AG10803 (cell line): ENCODE measurements at regions not wholly inside any gene's neighbourhood (a gene's known extent, or its start where the extent isn't known, plus 50 kb on each side); places are given as distances from the start of the nearest gene placed in this dataset.
"Not testable (repeated sequence)": the region's sequence is repeated elsewhere in the genome, so short reads cannot be mapped to it uniquely, and the experiment has no call there.

Experiments used
- DNase-seq: peaks from one replicate; pipeline ENCODE4 v3.0.0; 2010; ENCODE audit warnings: low read depth
- H3K4me3 ChIP-seq: 2 replicates; pipeline ENCODE4 v1.5.1; 2011; ENCODE audit warnings: mild to moderate bottlenecking, low read length, control low read depth
- CTCF ChIP-seq: conservative IDR thresholded peaks from 2 replicates; pipeline ENCODE4 v1.5.1; 2011; ENCODE audit warnings: mild to moderate bottlenecking, low read length, control low read depth, inconsistent platforms

DNA sequence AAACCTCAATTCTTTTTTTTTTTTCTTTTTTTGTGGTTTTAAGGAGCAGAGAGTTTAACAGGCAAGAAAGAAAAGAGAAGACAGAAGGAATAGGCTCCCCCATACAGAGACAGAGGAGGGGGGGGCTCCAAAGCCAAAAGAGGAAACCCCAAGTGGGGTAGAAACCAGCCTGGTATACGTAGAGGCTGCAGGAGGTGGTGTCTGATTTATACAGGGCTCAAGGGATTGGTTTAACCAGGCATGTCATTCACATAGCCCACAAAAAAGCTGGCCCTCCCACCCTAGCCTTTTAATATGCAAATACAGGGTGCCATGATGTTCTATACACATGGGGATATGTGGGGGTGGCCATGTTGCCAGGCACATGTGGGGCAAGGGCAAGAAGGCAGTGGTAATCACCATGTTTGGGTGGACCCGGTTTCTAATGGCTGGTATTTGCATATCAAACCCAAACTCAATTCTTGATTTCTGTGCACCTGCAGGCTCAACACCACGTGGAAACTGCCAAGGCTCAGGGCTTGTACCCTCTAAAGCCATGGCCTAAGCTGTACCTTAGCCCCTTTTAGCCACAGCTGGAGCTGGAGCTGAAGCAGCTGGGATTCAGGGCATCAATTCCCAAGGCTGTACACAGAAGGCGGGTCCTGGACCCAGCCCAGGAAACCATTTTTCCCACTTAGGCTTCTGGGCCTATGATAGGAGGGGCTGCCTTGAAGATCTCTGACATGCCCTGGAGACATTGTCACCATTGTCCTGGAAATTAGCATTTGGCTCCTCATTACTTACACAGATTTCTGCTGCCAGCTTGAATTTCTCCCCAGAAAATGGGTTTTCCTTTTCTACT, 170.3 kb downstream of the MAIP1 start:
- H3K4me3 ChIP-seq: no peak overlapping the region
- TF ChIP-seq CTCF: no peak
- no peak for DNase-seq

DNA sequence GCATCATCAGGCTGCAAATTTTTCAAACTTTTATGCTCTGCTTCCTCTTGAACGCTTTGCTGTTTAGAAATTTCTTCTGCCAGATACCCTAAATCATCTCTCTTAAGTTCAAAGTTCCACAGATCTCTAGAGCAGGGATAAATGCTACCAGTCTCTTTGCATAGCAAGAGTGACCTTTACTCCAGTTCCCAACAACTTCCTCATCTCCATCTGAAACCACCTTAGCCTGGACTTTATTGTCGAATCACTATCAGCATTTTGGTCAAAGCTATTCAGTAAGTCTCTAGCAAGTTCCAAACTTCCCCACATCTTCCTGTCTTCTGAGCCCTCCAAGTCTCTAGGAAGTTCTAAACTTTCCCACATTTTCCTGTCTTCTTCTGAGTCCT, 170.9 kb downstream of the MAIP1 start:
- not testable (repeated sequence) for DNase-seq, H3K4me3 ChIP-seq

DNA sequence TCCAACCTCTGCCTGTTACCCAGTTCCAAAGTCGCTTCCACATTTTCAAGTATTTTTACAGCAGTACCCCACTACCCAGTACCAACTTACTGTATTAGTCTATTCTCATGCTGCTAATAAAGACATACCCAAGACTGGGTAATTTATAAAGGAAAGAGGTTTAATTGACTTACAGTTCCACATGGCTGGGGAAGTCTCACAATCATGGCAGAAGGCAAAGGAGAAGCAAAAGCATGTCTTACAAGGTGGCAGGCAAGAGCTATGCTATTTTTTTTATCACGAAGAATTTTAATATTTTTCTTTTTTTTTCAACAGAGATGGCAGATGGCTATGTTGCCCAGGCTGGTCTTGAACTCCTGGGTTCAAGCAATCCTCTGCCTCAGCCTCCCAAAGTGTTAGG, 171.3 kb downstream of the MAIP1 start:
- H3K4me3 ChIP-seq, DNase-seq: not testable (repeated sequence)

DNA sequence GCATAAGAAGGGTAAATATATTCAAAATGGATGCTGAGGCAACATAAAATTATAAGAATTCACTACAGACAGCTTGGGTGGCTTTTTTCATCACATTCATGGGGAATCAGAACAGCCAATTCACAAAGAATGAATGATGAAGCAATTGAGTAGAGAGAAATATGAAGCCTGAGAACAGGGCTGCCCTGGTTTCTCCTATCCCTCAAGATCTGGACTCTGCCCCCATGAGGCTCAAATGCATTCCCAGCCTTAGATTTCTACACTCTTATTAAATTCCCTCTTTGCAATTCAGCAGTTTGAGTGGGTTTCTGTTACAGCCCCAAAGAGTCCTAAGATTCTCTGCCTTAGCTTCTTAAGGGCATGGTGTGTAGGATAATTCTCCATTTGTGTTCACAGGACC, 172.5 kb downstream of the MAIP1 start:
- no peak overlapping the region for H3K4me3 ChIP-seq
- TF ChIP-seq CTCF: peak; percentile 47
- peak; percentile 77 for DNase-seq

GRCh38 chr2:200128296-200128695, 172.9 kb downstream of the MAIP1 start:
- no peak for TF ChIP-seq CTCF
- H3K4me3 ChIP-seq: no peak overlapping the region
- DNase-seq: no peak

DNA sequence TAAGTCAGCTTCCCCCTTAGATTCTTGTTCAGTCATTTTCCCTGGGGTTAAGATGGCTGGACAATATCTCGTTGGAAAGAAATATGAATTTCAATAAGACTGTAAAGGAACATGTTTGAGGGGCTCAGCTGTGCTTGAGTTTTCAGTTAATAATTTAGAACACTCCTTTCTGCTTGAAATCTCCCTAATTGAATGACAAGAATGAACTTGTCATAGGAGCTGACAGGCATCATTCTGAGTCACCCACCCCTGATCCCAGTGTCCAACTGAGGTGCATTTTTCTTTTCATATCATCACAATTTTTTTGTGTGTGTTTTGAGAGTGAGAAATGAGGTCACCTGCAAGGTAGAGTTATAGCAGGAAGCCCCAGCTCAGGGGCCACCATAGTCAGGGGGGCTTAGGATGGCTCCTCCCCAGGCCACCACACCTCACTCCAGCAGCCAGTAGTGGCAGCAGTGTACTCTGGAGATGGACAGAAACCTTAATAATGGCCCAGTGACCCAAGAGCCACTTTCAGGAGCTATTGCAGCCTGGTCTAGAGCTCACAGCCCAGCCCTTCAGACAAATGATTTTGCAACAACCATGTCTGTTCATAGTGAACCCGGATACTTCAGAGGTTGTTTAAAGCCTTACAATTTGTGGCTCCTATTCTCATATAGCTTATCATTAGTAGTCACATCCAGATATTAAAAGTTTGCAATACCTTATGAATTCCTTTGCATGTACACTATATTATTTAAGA, 174.5 kb downstream of the MAIP1 start:
- DNase-seq: no peak
- no peak overlapping the region for H3K4me3 ChIP-seq
- no peak for TF ChIP-seq CTCF

GRCh38 chr2:200130762-200131166, 175.4 kb downstream of the MAIP1 start:
- no peak for DNase-seq
- no peak for TF ChIP-seq CTCF
- no peak overlapping the region for H3K4me3 ChIP-seq

- no peak for DNase-seq
- TF ChIP-seq CTCF: no peak
- H3K4me3 ChIP-seq: no peak overlapping the region
Measured at GRCh38 chr2:200131307-200131706, 175.2 kb upstream of the SPATS2L start.
